Midbrain (tissue), 1 donor: ENCODE measurements at regions not wholly inside any gene's neighbourhood (a gene's known extent, or its start where the extent isn't known, plus 50 kb on each side); places are given as distances from the start of the nearest gene placed in this dataset.
"Not testable (repeated sequence)": the region's sequence is repeated elsewhere in the genome, so short reads cannot be mapped to it uniquely, and the experiment has no call there.

ENCODE experiments used
- DNase-seq: peaks from one replicate; lab custom pipeline; 2025; lab: John Stamatoyannopoulos, UW

- DNase-seq = not testable (repeated sequence)
These were observed 64.9 kb upstream of the CTSV start for GRCh38 chr9:97103613-97104383.

- DNase-seq = not testable (repeated sequence)
These were observed 60.6 kb upstream of the CTSV start for GRCh38 chr9:97099540-97099939.

GRCh38 chr9:97096793-97097192, 57.9 kb upstream of the CTSV start:
- DNase-seq = no peak

GRCh38 chr9:97089361-97089760, 50.4 kb upstream of the CTSV start:
- DNase-seq = not testable (repeated sequence)
